ENCODE measurements at regions not wholly inside any gene's neighbourhood (a gene's known extent, or its start where the extent isn't known, plus 50 kb on each side); places are given as distances from the start of the nearest gene placed in this dataset.
"Not testable (repeated sequence)": the region's sequence is repeated elsewhere in the genome, so short reads cannot be mapped to it uniquely, and the experiment has no call there.

DNA sequence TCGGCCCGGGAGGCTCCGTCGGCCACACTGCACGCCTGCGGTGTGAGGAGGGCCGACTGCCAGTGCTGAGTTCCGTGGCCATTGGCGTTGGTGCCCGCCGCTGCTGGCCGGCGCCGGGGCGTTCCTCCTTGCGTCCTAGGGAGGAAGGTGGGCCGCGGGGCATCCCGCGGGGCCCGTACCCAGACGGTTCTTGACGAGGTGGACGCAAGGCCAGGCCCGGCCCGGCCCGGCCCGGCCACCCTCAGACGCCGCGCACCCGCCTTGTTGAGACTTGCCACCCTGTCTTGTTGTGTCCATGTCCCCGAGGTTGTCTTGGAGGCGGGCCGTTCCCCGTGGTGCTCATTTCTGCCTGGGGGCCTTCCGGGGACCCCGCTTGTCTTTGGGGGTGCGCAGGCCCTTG is 282.0 kb upstream of the AGTR2 start:
- TF ChIP-seq, protein P1, sequence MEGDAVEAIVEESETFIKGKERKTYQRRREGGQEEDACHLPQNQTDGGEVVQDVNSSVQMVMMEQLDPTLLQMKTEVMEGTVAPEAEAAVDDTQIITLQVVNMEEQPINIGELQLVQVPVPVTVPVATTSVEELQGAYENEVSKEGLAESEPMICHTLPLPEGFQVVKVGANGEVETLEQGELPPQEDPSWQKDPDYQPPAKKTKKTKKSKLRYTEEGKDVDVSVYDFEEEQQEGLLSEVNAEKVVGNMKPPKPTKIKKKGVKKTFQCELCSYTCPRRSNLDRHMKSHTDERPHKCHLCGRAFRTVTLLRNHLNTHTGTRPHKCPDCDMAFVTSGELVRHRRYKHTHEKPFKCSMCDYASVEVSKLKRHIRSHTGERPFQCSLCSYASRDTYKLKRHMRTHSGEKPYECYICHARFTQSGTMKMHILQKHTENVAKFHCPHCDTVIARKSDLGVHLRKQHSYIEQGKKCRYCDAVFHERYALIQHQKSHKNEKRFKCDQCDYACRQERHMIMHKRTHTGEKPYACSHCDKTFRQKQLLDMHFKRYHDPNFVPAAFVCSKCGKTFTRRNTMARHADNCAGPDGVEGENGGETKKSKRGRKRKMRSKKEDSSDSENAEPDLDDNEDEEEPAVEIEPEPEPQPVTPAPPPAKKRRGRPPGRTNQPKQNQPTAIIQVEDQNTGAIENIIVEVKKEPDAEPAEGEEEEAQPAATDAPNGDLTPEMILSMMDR (IDR thresholded peaks at IDR 0.05) = not testable (repeated sequence)
- not testable (repeated sequence) for TF ChIP-seq ZFX (IDR thresholded peaks at IDR 0.05; ENCODE audit: borderline replicate concordance)

Measured in 22Rv1 (cell line).